ENCODE measurements at regions not wholly inside any gene's neighbourhood (a gene's known extent, or its start where the extent isn't known, plus 50 kb on each side); places are given as distances from the start of the nearest gene placed in this dataset.
"Not testable (repeated sequence)": the region's sequence is repeated elsewhere in the genome, so short reads cannot be mapped to it uniquely, and the experiment has no call there.

DNA sequence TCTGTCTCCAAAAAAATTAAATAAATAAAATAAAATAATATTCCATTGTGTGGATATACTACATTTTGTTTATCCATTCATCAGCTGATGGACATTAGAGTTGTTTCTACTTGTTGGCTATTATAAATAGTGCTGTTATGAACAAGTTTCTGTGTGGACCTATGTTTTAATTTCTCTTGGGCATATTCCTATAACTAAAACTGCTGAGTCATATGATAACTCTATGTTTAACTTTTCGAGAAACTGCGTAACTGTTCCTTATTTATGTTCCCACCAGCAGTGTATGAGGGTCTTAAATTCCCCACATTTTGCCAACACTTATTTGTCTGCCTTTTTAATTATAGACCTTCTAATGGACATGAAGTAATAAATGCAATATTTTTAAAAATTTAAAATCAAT, 80.0 kb upstream of the XIST start:
- WGBS, result 95% methylated on average over 2 of the region's 2 CpGs
- intact Hi-C loops (cut with DNase I), result no loop called here
- no peaks in the 10 kb centered on the region for H3K4me1 ChIP-seq (replicated peaks)
- no peaks in the 10 kb centered on the region for H3K9me3 ChIP-seq
- H3K4me3 ChIP-seq, result no peak overlapping the region
- TF ChIP-seq, protein P1, sequence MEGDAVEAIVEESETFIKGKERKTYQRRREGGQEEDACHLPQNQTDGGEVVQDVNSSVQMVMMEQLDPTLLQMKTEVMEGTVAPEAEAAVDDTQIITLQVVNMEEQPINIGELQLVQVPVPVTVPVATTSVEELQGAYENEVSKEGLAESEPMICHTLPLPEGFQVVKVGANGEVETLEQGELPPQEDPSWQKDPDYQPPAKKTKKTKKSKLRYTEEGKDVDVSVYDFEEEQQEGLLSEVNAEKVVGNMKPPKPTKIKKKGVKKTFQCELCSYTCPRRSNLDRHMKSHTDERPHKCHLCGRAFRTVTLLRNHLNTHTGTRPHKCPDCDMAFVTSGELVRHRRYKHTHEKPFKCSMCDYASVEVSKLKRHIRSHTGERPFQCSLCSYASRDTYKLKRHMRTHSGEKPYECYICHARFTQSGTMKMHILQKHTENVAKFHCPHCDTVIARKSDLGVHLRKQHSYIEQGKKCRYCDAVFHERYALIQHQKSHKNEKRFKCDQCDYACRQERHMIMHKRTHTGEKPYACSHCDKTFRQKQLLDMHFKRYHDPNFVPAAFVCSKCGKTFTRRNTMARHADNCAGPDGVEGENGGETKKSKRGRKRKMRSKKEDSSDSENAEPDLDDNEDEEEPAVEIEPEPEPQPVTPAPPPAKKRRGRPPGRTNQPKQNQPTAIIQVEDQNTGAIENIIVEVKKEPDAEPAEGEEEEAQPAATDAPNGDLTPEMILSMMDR (IDR thresholded peaks at IDR 0.05), result no peak
- TF ChIP-seq POLR2A (IDR thresholded peaks at IDR 0.05) (no peak), POLR2AphosphoS5 (IDR thresholded peaks at IDR 0.05) (no peak)
- H3K36me3 ChIP-seq, result no peaks in the 10 kb centered on the region
- H3K27ac ChIP-seq, result no peak overlapping the region
- no peaks in the 10 kb centered on the region for H3K27me3 ChIP-seq (replicated peaks; ENCODE audit: insufficient read depth)
- DNase-seq (ENCODE audit: low spot score), result no peak

- Histone ChIP-seq H3K27me3 (replicated peaks; ENCODE audit: insufficient read depth) (no peaks in the 10 kb centered on the region), H3K9me3 (no peaks in the 10 kb centered on the region), H3K36me3 (no peaks in the 10 kb centered on the region), H3K4me1 (replicated peaks) (no peaks in the 10 kb centered on the region), H3K27ac (no peak overlapping the region), H3K4me3 (no peak overlapping the region)
- no peak for DNase-seq (ENCODE audit: low spot score)
- intact Hi-C loops (cut with DNase I), result no loop called here
- no peak for TF ChIP-seq POLR2AphosphoS5 (IDR thresholded peaks at IDR 0.05)
- TF ChIP-seq, protein P1 (IDR thresholded peaks at IDR 0.05), result no peak
- TF ChIP-seq POLR2A (IDR thresholded peaks at IDR 0.05), result no peak
- 83% methylated on average over 1 of the region's 1 CpG for WGBS
Observed at GRCh38 chrX:73930300-73930699, 77.8 kb upstream of the XIST start.

DNA sequence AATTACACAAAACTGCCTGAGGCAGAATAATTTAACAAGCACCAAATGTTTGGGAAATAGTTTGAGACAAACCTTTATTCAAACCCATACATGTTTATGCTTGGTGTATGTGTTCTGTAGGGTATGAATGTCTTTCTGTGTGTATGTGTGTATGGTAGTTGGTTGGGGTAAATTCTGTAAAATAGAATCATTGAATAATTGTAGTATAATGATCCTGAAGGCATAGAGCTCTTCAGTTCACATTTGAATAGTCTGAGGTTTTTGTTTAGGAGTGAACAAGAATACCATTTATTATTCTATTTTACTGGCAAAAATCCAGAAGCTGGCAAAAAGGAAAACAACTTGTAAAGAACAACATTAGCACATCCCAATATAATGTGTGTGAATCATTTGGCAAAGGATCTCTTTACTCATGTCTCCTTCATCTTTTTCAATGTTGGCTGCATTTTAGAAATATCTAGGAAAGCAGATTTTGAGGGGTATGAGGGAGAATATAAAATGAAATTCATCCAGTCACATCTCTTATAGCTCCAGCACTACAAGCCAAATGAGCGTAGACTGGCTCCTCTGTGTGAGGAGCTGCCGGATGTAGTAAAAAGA, 70.4 kb upstream of the XIST start:
- intact Hi-C loops (cut with DNase I), result no loop called here
- H3K4me1 ChIP-seq (replicated peaks), result no peaks in the 10 kb centered on the region
- TF ChIP-seq POLR2AphosphoS5 (IDR thresholded peaks at IDR 0.05) (no peak), POLR2A (IDR thresholded peaks at IDR 0.05) (no peak)
- TF ChIP-seq, protein P1 (IDR thresholded peaks at IDR 0.05), result no peak
- WGBS, result 50% methylated on average over 2 of the region's 2 CpGs
- no peak overlapping the region for H3K4me3 ChIP-seq
- no peaks in the 10 kb centered on the region for H3K36me3 ChIP-seq
- H3K27ac ChIP-seq, result no peak overlapping the region
- no peaks in the 10 kb centered on the region for H3K9me3 ChIP-seq
- H3K27me3 ChIP-seq (replicated peaks; ENCODE audit: insufficient read depth), result no peaks in the 10 kb centered on the region
- no peak for DNase-seq (ENCODE audit: low spot score)

DNA sequence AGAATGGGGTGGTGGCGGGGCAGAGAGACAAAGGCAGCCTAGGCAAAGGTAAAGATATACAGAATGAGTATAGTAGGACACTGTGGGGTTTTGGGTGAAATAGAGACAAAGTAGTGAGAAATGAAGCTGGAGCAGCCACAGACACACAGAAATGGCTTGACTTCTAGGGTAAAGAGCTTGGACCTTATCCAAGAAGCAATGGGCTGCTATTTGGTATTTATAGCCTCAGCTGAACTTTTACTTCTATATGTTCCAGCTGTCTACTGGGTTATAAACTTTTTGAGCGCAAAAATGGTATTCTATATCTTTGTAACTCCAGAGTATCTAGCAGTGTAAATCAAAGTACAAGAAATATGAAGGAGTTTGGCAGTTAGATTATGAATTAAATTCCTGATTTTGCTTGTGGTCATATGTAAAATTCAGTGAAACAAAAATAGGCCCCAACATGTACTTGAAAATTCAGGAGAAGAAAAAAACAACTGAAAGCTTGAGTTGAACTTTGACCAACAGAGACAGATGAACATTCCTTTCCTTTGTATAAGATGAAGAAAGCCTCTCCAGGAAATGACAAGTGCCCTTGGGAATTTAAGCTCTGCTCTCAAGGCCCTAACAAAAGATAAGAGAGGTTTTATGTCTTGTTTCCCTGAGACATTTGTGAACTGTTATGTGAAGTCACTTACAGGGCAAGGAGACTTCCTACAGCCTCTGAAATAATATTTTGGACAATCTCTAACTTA, 64.6 kb upstream of the XIST start:
- no peaks in the 10 kb centered on the region for H3K27me3 ChIP-seq (replicated peaks; ENCODE audit: insufficient read depth)
- H3K4me1 ChIP-seq (replicated peaks), result no peaks in the 10 kb centered on the region
- intact Hi-C loops (cut with DNase I), result no loop called here
- H3K27ac ChIP-seq, result no peak overlapping the region
- no peak for TF ChIP-seq POLR2AphosphoS5 (IDR thresholded peaks at IDR 0.05)
- TF ChIP-seq, protein P1 (IDR thresholded peaks at IDR 0.05), result no peak
- no peak for TF ChIP-seq POLR2A (IDR thresholded peaks at IDR 0.05)
- H3K36me3 ChIP-seq, result no peaks in the 10 kb centered on the region
- H3K4me3 ChIP-seq, result no peak overlapping the region
- WGBS, result 64% methylated on average over 2 of the region's 2 CpGs
- no peaks in the 10 kb centered on the region for H3K9me3 ChIP-seq
- no peak for DNase-seq (ENCODE audit: low spot score)

DNA sequence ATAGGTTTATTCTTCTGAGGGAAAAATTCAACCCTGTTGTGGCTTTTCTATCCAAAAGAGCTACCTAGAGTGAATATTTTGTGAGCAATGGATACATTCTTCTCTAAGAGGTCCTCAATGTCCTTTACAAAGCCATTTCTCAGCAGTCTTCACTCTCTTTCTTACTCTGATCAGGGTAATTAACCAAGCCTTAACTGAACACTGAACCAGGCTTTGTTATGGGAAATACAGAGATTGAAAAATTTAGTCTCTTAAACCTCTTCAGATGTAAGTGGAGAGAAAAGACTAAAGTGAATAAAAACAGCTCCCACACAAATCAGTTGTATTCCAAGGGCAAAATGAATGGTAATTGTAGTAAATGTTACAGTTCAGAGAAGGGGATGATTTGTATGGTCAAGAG, 64.0 kb upstream of the XIST start:
- no peak for DNase-seq (ENCODE audit: low spot score)
- Histone ChIP-seq H3K36me3 (no peaks in the 10 kb centered on the region), H3K9me3 (no peaks in the 10 kb centered on the region), H3K4me1 (replicated peaks) (no peaks in the 10 kb centered on the region), H3K27ac (no peak overlapping the region), H3K27me3 (replicated peaks; ENCODE audit: insufficient read depth) (no peaks in the 10 kb centered on the region), H3K4me3 (no peak overlapping the region)
- no peak for TF ChIP-seq POLR2A (IDR thresholded peaks at IDR 0.05)
- no peak for TF ChIP-seq POLR2AphosphoS5 (IDR thresholded peaks at IDR 0.05)
- TF ChIP-seq, protein P1 (IDR thresholded peaks at IDR 0.05), result no peak
- intact Hi-C loops (cut with DNase I), result no loop called here

DNA sequence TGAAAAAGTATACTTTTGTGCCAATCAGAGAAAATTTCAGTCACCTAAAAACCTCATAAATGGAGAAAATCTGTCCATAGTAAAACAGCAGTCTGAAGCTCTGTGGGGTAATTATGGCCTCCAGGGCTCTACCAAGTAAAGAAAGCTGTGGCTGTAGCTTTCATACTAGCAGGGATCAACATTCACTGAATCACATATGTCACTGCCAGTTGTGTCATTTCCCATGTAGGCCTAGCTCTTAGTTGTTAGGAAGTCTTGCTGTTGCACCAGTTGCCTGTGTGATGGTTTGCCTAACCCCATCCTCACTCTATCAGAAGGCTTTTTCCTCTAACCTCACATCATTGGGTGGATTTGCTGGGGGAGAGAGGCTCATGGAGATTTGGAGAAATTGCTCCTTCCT, 62.3 kb upstream of the XIST start:
- H3K27me3 ChIP-seq (replicated peaks; ENCODE audit: insufficient read depth); H3K4me1 ChIP-seq (replicated peaks); intact Hi-C loops (cut with DNase I); H3K27ac ChIP-seq; H3K36me3 ChIP-seq; DNase-seq (ENCODE audit: low spot score); H3K4me3 ChIP-seq; H3K9me3 ChIP-seq: not testable (repeated sequence)
